Ovary (tissue), 3 donors: ENCODE measurements at regions not wholly inside any gene's neighbourhood (a gene's known extent, or its start where the extent isn't known, plus 50 kb on each side); places are given as distances from the start of the nearest gene placed in this dataset.

Source experiments
- CTCF ChIP-seq, 3 donors: fragments of 450-650 bp in 2 of 3; fragments of 200-600 bp in 1 of 3; IDR thresholded peaks; one replicate each; pipeline versions ENCODE4 v1.5.1 to v1.8.0; 2016 to 2022; ENCODE audit warnings: antibody characterized with exemption in 3 of 3, mild to moderate bottlenecking in 1 of 3
- EP300 ChIP-seq: sonication (generic); formaldehyde crosslinking; IDR thresholded peaks from one replicate; pipeline ENCODE4 v1.6.1; 2017; ENCODE audit warnings: antibody characterized with exemption
- POLR2A ChIP-seq: fragments of 450-650 bp; IDR thresholded peaks from one replicate; pipeline ENCODE4 v1.6.1; 2017; ENCODE audit warnings: antibody characterized with exemption, mild to moderate bottlenecking, moderate library complexity
- donor health status: DM: no; HTN: no; CAD: no.

DNA sequence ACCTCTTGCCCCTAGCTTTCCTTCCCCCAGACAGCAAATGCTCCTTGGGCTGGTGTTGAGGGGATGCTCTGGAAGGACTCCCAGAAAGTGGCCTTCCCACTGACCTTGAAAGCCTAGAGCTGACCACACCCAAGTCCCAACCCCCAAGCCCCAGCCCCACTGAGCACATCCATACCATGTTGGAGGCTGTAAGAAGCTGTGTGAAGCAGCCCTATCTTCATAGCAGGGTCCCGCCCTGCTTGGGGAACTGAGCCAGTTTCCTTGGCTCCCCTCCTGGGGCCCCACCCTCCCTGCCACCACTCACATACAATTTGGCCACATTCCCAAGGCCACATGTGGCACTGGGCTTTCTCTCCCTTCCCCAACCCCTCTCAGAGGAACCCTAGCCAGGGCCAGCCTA is 72.3 kb upstream of the CACUL1 start:
- TF ChIP-seq CTCF (IDR thresholded peaks at IDR 0.05) (no peak), POLR2A (no peak), EP300 (no peak)
